ENCODE measurements at regions not wholly inside any gene's neighbourhood (a gene's known extent, or its start where the extent isn't known, plus 50 kb on each side); places are given as distances from the start of the nearest gene placed in this dataset.

- no peak for TF ChIP-seq CTCF (IDR thresholded peaks at IDR 0.05)
- no peak for TF ChIP-seq POLR2A (IDR thresholded peaks at IDR 0.05)
These were observed 120.4 kb downstream of the OGFRL1 start for GRCh38 chr6:71408787-71409723.

Data from uterus (tissue), 2 donors.